ENCODE measurements at regions not wholly inside any gene's neighbourhood (a gene's known extent, or its start where the extent isn't known, plus 50 kb on each side); places are given as distances from the start of the nearest gene placed in this dataset.
"Not testable (repeated sequence)": the region's sequence is repeated elsewhere in the genome, so short reads cannot be mapped to it uniquely, and the experiment has no call there.

DNA sequence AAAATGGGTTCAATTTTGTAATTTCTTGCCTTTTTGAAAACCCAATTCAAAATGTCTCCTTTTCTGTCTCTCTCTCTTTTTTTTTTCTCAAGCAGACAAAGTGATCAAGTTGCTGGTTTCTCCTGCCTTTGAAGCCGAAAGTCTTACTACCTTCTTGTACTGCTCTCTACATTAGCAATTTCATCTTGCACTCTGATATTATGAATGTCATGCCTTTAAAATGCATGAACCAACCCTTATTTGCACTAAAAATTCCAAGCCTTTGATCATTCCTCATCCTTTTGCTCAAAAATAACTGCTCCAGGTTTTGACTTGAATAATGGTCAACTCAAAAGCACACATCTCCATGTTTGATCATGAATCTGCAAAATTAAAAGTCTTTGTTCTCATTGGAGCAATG lies 125.2 kb downstream of the CETN3 start:
- Histone ChIP-seq H3K4me3 (ENCODE audit: low read depth in 1 of 2, low read length in 2 of 2) (no peak overlapping the region), H3K27me3 (ENCODE audit: low read depth, low read length) (no peaks in the 10 kb centered on the region), H3K36me3 (ENCODE audit: control insufficient read depth in 1 of 2, insufficient read depth in 2 of 2, low read length in 2 of 2) (no peaks in the 10 kb centered on the region), H3K4me1 (ENCODE audit: control insufficient read depth in 1 of 2, insufficient read depth in 2 of 2, low read length in 2 of 2) (no peaks in the 10 kb centered on the region), H3K27ac (ENCODE audit: low read length) (no peak overlapping the region), H3K9me3 (ENCODE audit: control insufficient read depth in 1 of 2, low read length in 2 of 2) (no peaks in the 10 kb centered on the region)

DNA sequence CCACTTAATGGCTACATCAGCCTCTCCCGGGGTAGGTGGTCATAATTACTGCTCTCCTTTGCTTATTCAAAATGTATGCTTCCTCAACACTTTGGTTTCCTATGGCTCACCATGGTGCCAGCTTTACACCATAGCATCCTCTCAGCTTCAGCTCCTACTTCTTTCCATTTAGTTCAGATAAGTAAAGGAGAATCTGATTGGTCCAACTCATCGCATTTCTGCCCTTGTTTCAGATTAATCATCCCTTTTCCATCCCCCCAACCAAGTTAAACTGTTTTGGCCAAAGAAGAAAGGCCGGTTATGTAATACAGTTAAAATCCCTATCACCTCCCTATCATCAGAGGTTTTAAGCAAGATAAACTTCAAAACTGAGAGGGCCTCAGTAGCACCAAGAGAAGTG lies 130.5 kb downstream of the CETN3 start:
- Histone ChIP-seq H3K27me3 (ENCODE audit: low read depth, low read length) (no peaks in the 10 kb centered on the region), H3K4me3 (ENCODE audit: low read depth in 1 of 2, low read length in 2 of 2) (no peak overlapping the region), H3K27ac (ENCODE audit: low read length) (no peak overlapping the region), H3K9me3 (ENCODE audit: control insufficient read depth in 1 of 2, low read length in 2 of 2) (no peaks in the 10 kb centered on the region), H3K4me1 (ENCODE audit: control insufficient read depth in 1 of 2, insufficient read depth in 2 of 2, low read length in 2 of 2) (no peaks in the 10 kb centered on the region), H3K36me3 (ENCODE audit: control insufficient read depth in 1 of 2, insufficient read depth in 2 of 2, low read length in 2 of 2) (no peaks in the 10 kb centered on the region)

GRCh38 chr5:90274216-90274615 lies 135.3 kb downstream of the CETN3 start:
- Histone ChIP-seq H3K27ac (ENCODE audit: low read length) (no peak overlapping the region), H3K9me3 (ENCODE audit: control insufficient read depth in 1 of 2, low read length in 2 of 2) (no peaks in the 10 kb centered on the region), H3K27me3 (ENCODE audit: low read depth, low read length) (no peaks in the 10 kb centered on the region), H3K4me3 (ENCODE audit: low read depth in 1 of 2, low read length in 2 of 2) (no peak overlapping the region), H3K36me3 (ENCODE audit: control insufficient read depth in 1 of 2, insufficient read depth in 2 of 2, low read length in 2 of 2) (no peaks in the 10 kb centered on the region), H3K4me1 (ENCODE audit: control insufficient read depth in 1 of 2, insufficient read depth in 2 of 2, low read length in 2 of 2) (no peaks in the 10 kb centered on the region)

GRCh38 chr5:90267646-90268045 lies 141.9 kb downstream of the CETN3 start:
- no peak overlapping the region for H3K4me3 ChIP-seq (ENCODE audit: low read depth in 1 of 2, low read length in 2 of 2)

GRCh38 chr5:90265545-90265857 lies 144.1 kb downstream of the CETN3 start:
- Histone ChIP-seq H3K27me3 (ENCODE audit: low read depth, low read length) (no peaks in the 10 kb centered on the region), H3K4me1 (ENCODE audit: control insufficient read depth in 1 of 2, insufficient read depth in 2 of 2, low read length in 2 of 2) (no peaks in the 10 kb centered on the region), H3K36me3 (ENCODE audit: control insufficient read depth in 1 of 2, insufficient read depth in 2 of 2, low read length in 2 of 2) (no peaks in the 10 kb centered on the region), H3K4me3 (ENCODE audit: low read depth in 1 of 2, low read length in 2 of 2) (no peak overlapping the region), H3K9me3 (ENCODE audit: control insufficient read depth in 1 of 2, low read length in 2 of 2) (no peaks in the 10 kb centered on the region), H3K27ac (ENCODE audit: low read length) (no peak overlapping the region)

More at GRCh38 chr5:90267646-90268045, 141.9 kb downstream of the CETN3 start:
- no peaks in the 10 kb centered on the region for H3K36me3 ChIP-seq (ENCODE audit: control insufficient read depth in 1 of 2, insufficient read depth in 2 of 2, low read length in 2 of 2)
- H3K27me3 ChIP-seq (ENCODE audit: low read depth, low read length), result no peaks in the 10 kb centered on the region
- no peaks in the 10 kb centered on the region for H3K4me1 ChIP-seq (ENCODE audit: control insufficient read depth in 1 of 2, insufficient read depth in 2 of 2, low read length in 2 of 2)
- H3K9me3 ChIP-seq (ENCODE audit: control insufficient read depth in 1 of 2, low read length in 2 of 2), result no peaks in the 10 kb centered on the region
- no peak overlapping the region for H3K27ac ChIP-seq (ENCODE audit: low read length)

GRCh38 chr5:90264689-90265544 lies 144.6 kb downstream of the CETN3 start:
- Histone ChIP-seq H3K36me3 (ENCODE audit: control insufficient read depth in 1 of 2, insufficient read depth in 2 of 2, low read length in 2 of 2) (no peaks in the 10 kb centered on the region), H3K9me3 (ENCODE audit: control insufficient read depth in 1 of 2, low read length in 2 of 2) (no peaks in the 10 kb centered on the region), H3K4me3 (ENCODE audit: low read depth in 1 of 2, low read length in 2 of 2) (no peak overlapping the region), H3K27me3 (ENCODE audit: low read depth, low read length) (no peaks in the 10 kb centered on the region), H3K27ac (ENCODE audit: low read length) (no peak overlapping the region), H3K4me1 (ENCODE audit: control insufficient read depth in 1 of 2, insufficient read depth in 2 of 2, low read length in 2 of 2) (no peaks in the 10 kb centered on the region)

GRCh38 chr5:90263102-90263820 lies 146.3 kb downstream of the CETN3 start:
- H3K27me3 ChIP-seq (ENCODE audit: low read depth, low read length), result no peaks in the 10 kb centered on the region
- H3K4me1 ChIP-seq (ENCODE audit: control insufficient read depth in 1 of 2, insufficient read depth in 2 of 2, low read length in 2 of 2), result no peaks in the 10 kb centered on the region
- no peak overlapping the region for H3K4me3 ChIP-seq (ENCODE audit: low read depth in 1 of 2, low read length in 2 of 2)
- no peaks in the 10 kb centered on the region for H3K9me3 ChIP-seq (ENCODE audit: control insufficient read depth in 1 of 2, low read length in 2 of 2)
- no peaks in the 10 kb centered on the region for H3K36me3 ChIP-seq (ENCODE audit: control insufficient read depth in 1 of 2, insufficient read depth in 2 of 2, low read length in 2 of 2)
- no peak overlapping the region for H3K27ac ChIP-seq (ENCODE audit: low read length)

DNA sequence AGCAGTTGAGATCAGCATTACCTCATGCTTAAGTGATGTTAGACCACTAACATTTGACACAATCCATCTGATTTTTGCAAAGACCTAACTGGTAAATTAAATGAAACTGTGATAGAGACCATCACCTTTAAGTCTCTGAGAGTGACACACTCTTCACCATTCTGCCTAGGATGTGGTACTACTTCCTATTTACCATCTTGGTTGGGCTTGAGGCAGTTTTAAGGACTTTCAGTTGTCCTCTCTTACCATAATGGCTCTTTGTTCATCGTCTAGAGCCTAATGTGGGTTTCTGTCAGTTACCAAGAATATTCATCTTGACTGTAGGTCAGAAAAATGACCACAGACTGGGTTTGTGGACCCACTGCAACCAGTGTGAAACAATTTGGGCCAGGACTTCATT lies 158.1 kb downstream of the CETN3 start:
- Histone ChIP-seq H3K4me3 (ENCODE audit: low read depth in 1 of 2, low read length in 2 of 2) (no peak overlapping the region), H3K27me3 (ENCODE audit: low read depth, low read length) (no peaks in the 10 kb centered on the region), H3K36me3 (ENCODE audit: control insufficient read depth in 1 of 2, insufficient read depth in 2 of 2, low read length in 2 of 2) (no peaks in the 10 kb centered on the region), H3K9me3 (ENCODE audit: control insufficient read depth in 1 of 2, low read length in 2 of 2) (no peaks in the 10 kb centered on the region), H3K4me1 (ENCODE audit: control insufficient read depth in 1 of 2, insufficient read depth in 2 of 2, low read length in 2 of 2) (no peaks in the 10 kb centered on the region), H3K27ac (ENCODE audit: low read length) (no peak overlapping the region)

DNA sequence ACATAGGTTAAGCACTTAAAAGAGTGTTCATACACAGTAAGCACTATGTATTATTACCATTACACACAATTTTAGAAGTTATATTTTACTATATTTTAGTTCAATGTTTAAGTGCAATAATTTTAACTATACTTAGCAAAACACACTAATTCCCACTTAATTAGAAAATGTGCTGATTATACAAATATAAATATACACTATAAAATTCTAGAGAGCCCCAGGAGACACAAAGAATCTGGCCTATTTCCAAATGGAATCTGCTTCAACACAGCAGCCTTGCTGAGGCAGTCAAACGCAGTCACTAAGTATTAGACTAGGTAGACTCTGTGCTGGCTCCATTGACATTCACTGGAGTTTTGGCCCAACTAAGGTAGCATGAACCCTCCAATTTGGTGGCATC lies 160.9 kb downstream of the CETN3 start:
- H3K4me3 ChIP-seq (ENCODE audit: low read depth in 1 of 2, low read length in 2 of 2), result no peak overlapping the region
- no peaks in the 10 kb centered on the region for H3K4me1 ChIP-seq (ENCODE audit: control insufficient read depth in 1 of 2, insufficient read depth in 2 of 2, low read length in 2 of 2)
- H3K36me3 ChIP-seq (ENCODE audit: control insufficient read depth in 1 of 2, insufficient read depth in 2 of 2, low read length in 2 of 2), result no peaks in the 10 kb centered on the region
- no peaks in the 10 kb centered on the region for H3K9me3 ChIP-seq (ENCODE audit: control insufficient read depth in 1 of 2, low read length in 2 of 2)
- H3K27me3 ChIP-seq (ENCODE audit: low read depth, low read length), result no peaks in the 10 kb centered on the region
- no peak overlapping the region for H3K27ac ChIP-seq (ENCODE audit: low read length)

DNA sequence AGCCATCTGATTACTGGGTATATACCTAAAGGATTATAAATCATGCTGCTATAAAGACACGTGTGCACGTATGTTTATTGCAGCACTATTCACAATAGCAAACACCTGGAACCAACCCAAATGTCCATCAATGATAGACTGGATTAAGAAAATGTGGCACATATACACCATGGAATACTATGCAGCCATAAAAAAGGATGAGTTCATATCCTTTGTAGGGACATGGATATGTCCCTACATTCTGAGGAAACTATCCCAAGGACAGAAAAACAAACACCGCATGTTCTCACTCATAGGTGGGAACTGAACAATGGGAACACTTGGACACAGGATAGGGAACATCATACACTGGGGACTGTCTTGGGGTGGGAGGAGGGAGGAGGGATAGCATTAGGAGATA lies 165.7 kb downstream of the CETN3 start:
- H3K36me3 ChIP-seq (ENCODE audit: control insufficient read depth in 1 of 2, insufficient read depth in 2 of 2, low read length in 2 of 2); H3K9me3 ChIP-seq (ENCODE audit: control insufficient read depth in 1 of 2, low read length in 2 of 2); H3K27me3 ChIP-seq (ENCODE audit: low read depth, low read length); H3K27ac ChIP-seq (ENCODE audit: low read length); H3K4me1 ChIP-seq (ENCODE audit: control insufficient read depth in 1 of 2, insufficient read depth in 2 of 2, low read length in 2 of 2); H3K4me3 ChIP-seq (ENCODE audit: low read depth in 1 of 2, low read length in 2 of 2): not testable (repeated sequence)

DNA sequence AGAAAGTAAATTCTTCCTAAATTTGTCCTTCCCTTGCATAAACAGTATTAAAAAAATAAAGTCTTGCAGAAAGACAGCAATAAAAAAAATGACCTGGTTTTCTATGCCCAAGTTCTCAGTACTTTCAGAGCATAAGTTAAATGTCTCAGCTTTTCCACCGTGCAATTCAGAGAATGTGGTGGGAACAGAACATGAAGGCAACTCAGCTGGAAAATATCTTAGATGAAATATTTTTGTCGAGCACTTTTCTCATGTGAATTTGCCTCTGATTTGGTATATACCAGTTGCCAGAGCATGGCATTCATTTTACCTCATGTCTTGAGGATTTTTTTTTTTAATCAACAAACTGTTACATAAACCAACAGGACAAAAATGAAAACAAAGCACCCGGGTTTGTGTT lies 176.1 kb downstream of the CETN3 start:
- no peaks in the 10 kb centered on the region for H3K9me3 ChIP-seq (ENCODE audit: control insufficient read depth in 1 of 2, low read length in 2 of 2)
- H3K4me3 ChIP-seq (ENCODE audit: low read depth in 1 of 2, low read length in 2 of 2), result no peak overlapping the region
- no peaks in the 10 kb centered on the region for H3K27me3 ChIP-seq (ENCODE audit: low read depth, low read length)
- no peaks in the 10 kb centered on the region for H3K36me3 ChIP-seq (ENCODE audit: control insufficient read depth in 1 of 2, insufficient read depth in 2 of 2, low read length in 2 of 2)
- H3K4me1 ChIP-seq (ENCODE audit: control insufficient read depth in 1 of 2, insufficient read depth in 2 of 2, low read length in 2 of 2), result no peaks in the 10 kb centered on the region
- H3K27ac ChIP-seq (ENCODE audit: low read length), result no peak overlapping the region

GRCh38 chr5:90231688-90232087 lies 177.9 kb downstream of the CETN3 start:
- no peaks in the 10 kb centered on the region for H3K27me3 ChIP-seq (ENCODE audit: low read depth, low read length)
- H3K9me3 ChIP-seq (ENCODE audit: control insufficient read depth in 1 of 2, low read length in 2 of 2), result no peaks in the 10 kb centered on the region
- no peak overlapping the region for H3K27ac ChIP-seq (ENCODE audit: low read length)
- H3K36me3 ChIP-seq (ENCODE audit: control insufficient read depth in 1 of 2, insufficient read depth in 2 of 2, low read length in 2 of 2), result no peaks in the 10 kb centered on the region
- no peaks in the 10 kb centered on the region for H3K4me1 ChIP-seq (ENCODE audit: control insufficient read depth in 1 of 2, insufficient read depth in 2 of 2, low read length in 2 of 2)
- no peak overlapping the region for H3K4me3 ChIP-seq (ENCODE audit: low read depth in 1 of 2, low read length in 2 of 2)

All from muscle layer of duodenum (tissue), 2 donors.